NCI-H524 (cell line): ENCODE measurements at regions not wholly inside any gene's neighbourhood (a gene's known extent, or its start where the extent isn't known, plus 50 kb on each side); places are given as distances from the start of the nearest gene placed in this dataset.
"Not testable (repeated sequence)": the region's sequence is repeated elsewhere in the genome, so short reads cannot be mapped to it uniquely, and the experiment has no call there.

Source experiments
- DNase-seq, 2 experiments: peaks; one replicate each; lab custom pipeline; 2025; lab: John Stamatoyannopoulos, UW

GRCh38 chr4:170990989-170991589 is 822.1 kb upstream of the GALNTL6 start:
- peak; percentile 53 to 56 for DNase-seq

GRCh38 chr4:170988446-170988845 is 824.8 kb upstream of the GALNTL6 start:
- no peak for DNase-seq

GRCh38 chr4:170979736-170980135 is 833.5 kb upstream of the GALNTL6 start:
- DNase-seq, result no peak

- DNase-seq, result no peak
These were observed 834.2 kb upstream of the GALNTL6 start for GRCh38 chr4:170978990-170979389.

- DNase-seq, result no peak
These were observed 859.3 kb upstream of the AADAT start for GRCh38 chr4:170949084-170949483.

GRCh38 chr4:170940043-170940724 is 850.4 kb upstream of the AADAT start:
- peak in 1 of 2 experiments; percentile 4 for DNase-seq

- DNase-seq, result no peak
These were observed 848.8 kb upstream of the AADAT start for GRCh38 chr4:170938588-170938987.

GRCh38 chr4:170931321-170931720 is 841.6 kb upstream of the AADAT start:
- DNase-seq, result no peak

- DNase-seq, result no peak
These were observed 798.9 kb upstream of the AADAT start for GRCh38 chr4:170888660-170889059.

GRCh38 chr4:170887396-170887795 is 797.6 kb upstream of the AADAT start:
- peak in 1 of 2 experiments; percentile 50 for DNase-seq

GRCh38 chr4:170884969-170885570 is 795.3 kb upstream of the AADAT start:
- no peak for DNase-seq

- DNase-seq, result not testable (repeated sequence)
These were observed 791.9 kb upstream of the AADAT start for GRCh38 chr4:170881646-170882045.

- DNase-seq, result peak in 1 of 2 experiments; percentile 2
These were observed 786.1 kb upstream of the AADAT start for GRCh38 chr4:170875868-170876267.

GRCh38 chr4:170872794-170873193 is 783.0 kb upstream of the AADAT start:
- no peak for DNase-seq

GRCh38 chr4:170868170-170868569 is 778.4 kb upstream of the AADAT start:
- no peak for DNase-seq

- no peak for DNase-seq
These were observed 764.3 kb upstream of the AADAT start for GRCh38 chr4:170854097-170854496.

- DNase-seq, result peak; percentile 12 to 43
These were observed 763.8 kb upstream of the AADAT start for GRCh38 chr4:170853422-170854021.

- no peak for DNase-seq
These were observed 760.2 kb upstream of the AADAT start for GRCh38 chr4:170849969-170850368.

GRCh38 chr4:170827562-170828274 is 738.0 kb upstream of the AADAT start:
- no peak for DNase-seq

GRCh38 chr4:170818786-170819185 is 729.0 kb upstream of the AADAT start:
- no peak for DNase-seq

GRCh38 chr4:170805352-170805751 is 715.6 kb upstream of the AADAT start:
- peak; percentile 25 to 53 for DNase-seq

GRCh38 chr4:170804930-170805329 is 715.2 kb upstream of the AADAT start:
- DNase-seq, result no peak
